Upper lobe of right lung (tissue), 1 donor: ENCODE measurements at regions not wholly inside any gene's neighbourhood (a gene's known extent, or its start where the extent isn't known, plus 50 kb on each side); places are given as distances from the start of the nearest gene placed in this dataset.

ENCODE experiments used
- ATAC-seq: fragments of 200-7000 bp; cut with Tn5 transposase; one replicate; pipeline ENCODE4 v1.9.1; 2020; ENCODE audit warnings: mild to moderate bottlenecking, moderate library complexity
- DNase-seq: peaks from one replicate; pipeline ENCODE4 v3.0.0-alpha.2; 2020
- H3K27ac ChIP-seq: fragments of 200-600 bp; one replicate; pipeline ENCODE4 v1.8.0; 2022
- H3K27me3 ChIP-seq: fragments of 200-600 bp; one replicate; pipeline ENCODE4 v1.8.0; 2022; ENCODE audit warnings: mild to moderate bottlenecking
- H3K36me3 ChIP-seq: fragments of 200-600 bp; one replicate; pipeline ENCODE4 v1.8.0; 2022
- H3K4me1 ChIP-seq: fragments of 200-600 bp; one replicate; pipeline ENCODE4 v1.8.0; 2022
- H3K4me3 ChIP-seq: fragments of 200-600 bp; one replicate; pipeline ENCODE4 v1.8.0; 2022; ENCODE audit warnings: mild to moderate bottlenecking
- H3K9me3 ChIP-seq: fragments of 200-600 bp; one replicate; pipeline ENCODE4 v1.8.0; 2022
- intact Hi-C: fragments of 100-400 bp; cut with DNase I; formaldehyde crosslinking; loops from one replicate; pipeline ENCODE4 v1.11.0; 2022
- TF ChIP-seq, protein P1 (sequence below): fragments of 200-600 bp; IDR thresholded peaks from one replicate; pipeline ENCODE4 v1.8.0; 2022; ENCODE audit warnings: antibody characterized with exemption
- donor health status: DM: no; HTN: yes; CAD: no; lungs with severe emphysema.

DNA sequence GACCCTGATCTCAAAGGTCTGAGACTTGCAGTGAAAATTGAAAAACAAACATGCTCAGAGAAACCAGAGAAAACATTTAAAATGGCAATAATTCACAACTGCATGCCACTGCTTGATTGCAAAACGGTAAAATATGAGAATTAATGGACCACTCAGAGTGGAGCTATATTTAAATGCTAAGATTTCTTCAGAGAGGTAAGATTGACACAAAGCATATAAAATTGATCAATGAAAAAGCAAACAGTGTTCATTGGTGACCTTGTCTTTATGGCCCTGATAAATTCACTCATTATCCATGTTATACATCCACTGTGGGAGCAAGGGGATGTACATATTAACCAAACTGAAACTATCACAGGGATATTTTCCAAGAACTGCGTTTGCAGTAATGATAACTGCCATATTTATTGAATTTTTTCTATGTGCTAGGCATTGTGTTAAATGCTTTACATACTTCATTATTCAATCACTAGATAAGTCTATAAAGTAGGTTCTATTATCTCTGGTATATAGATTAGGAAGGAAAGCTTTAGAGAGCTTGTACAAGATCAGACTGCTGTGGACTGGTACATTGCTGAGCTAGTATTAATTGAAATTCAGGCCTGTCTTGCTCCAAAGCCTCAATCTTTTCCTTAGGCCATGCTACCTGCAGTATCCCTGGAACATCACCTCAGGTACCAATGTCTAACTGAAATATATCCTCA lies 113.9 kb upstream of the LMO3 start:
- Histone ChIP-seq H3K27ac (no peak overlapping the region), H3K27me3 (no peaks in the 10 kb centered on the region), H3K4me1 (no peaks in the 10 kb centered on the region), H3K9me3 (no peaks in the 10 kb centered on the region), H3K4me3 (no peak overlapping the region), H3K36me3 (no peaks in the 10 kb centered on the region)
- TF ChIP-seq, protein P1, sequence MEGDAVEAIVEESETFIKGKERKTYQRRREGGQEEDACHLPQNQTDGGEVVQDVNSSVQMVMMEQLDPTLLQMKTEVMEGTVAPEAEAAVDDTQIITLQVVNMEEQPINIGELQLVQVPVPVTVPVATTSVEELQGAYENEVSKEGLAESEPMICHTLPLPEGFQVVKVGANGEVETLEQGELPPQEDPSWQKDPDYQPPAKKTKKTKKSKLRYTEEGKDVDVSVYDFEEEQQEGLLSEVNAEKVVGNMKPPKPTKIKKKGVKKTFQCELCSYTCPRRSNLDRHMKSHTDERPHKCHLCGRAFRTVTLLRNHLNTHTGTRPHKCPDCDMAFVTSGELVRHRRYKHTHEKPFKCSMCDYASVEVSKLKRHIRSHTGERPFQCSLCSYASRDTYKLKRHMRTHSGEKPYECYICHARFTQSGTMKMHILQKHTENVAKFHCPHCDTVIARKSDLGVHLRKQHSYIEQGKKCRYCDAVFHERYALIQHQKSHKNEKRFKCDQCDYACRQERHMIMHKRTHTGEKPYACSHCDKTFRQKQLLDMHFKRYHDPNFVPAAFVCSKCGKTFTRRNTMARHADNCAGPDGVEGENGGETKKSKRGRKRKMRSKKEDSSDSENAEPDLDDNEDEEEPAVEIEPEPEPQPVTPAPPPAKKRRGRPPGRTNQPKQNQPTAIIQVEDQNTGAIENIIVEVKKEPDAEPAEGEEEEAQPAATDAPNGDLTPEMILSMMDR = no peak
- intact Hi-C loops = no loop called here
- DNase-seq (no peak), ATAC-seq (no peak)

DNA sequence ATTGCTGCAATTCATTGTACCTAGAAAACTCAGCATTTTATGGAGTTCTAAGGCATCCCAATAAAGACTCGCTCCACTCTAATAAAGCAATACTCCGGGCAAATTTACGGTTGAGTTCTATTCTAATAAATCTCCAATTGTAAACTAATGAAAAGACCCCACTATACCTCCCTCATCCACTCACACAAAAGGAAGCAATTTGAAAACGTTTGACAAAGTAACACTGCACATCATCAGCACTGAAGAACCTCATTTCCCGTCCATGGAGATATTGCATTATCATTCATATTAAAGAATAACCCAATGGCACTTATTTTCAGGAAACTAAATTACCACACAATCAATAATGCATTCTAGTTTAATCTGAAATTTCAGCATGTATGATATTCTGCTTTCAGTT lies 111.0 kb upstream of the LMO3 start:
- no peaks in the 10 kb centered on the region for H3K27me3 ChIP-seq
- H3K4me3 ChIP-seq = no peak overlapping the region
- intact Hi-C loops = no loop called here
- no peak for ATAC-seq
- TF ChIP-seq, protein P1 = no peak
- no peak for DNase-seq
- H3K9me3 ChIP-seq = no peaks in the 10 kb centered on the region
- H3K36me3 ChIP-seq = no peaks in the 10 kb centered on the region
- H3K27ac ChIP-seq = no peak overlapping the region
- no peaks in the 10 kb centered on the region for H3K4me1 ChIP-seq

DNA sequence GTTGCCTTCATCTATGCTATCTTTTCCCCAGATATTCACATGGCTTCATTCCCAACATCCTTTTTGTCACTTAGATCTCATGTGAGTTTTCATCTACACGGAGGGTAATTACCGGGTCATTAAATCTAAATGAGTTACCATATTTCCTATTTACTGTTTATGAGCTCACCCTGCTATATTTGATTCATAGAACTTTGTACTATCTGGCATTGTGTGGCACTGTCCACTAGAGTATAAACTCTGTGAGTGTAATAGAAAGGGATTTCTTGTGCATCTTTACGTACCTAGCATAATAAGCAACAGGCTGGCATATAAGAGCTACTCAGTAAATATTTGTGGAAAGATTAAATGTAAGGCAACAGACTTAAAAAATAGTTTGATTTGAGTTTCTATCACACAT lies 86.1 kb upstream of the LMO3 start:
- H3K4me1 ChIP-seq = no peaks in the 10 kb centered on the region
- TF ChIP-seq, protein P1 = no peak
- DNase-seq = no peak
- H3K4me3 ChIP-seq = no peak overlapping the region
- no peak for ATAC-seq
- no peak overlapping the region for H3K27ac ChIP-seq
- intact Hi-C loops = no loop called here
- H3K27me3 ChIP-seq = no peaks in the 10 kb centered on the region
- no peaks in the 10 kb centered on the region for H3K9me3 ChIP-seq
- H3K36me3 ChIP-seq = no peaks in the 10 kb centered on the region

DNA sequence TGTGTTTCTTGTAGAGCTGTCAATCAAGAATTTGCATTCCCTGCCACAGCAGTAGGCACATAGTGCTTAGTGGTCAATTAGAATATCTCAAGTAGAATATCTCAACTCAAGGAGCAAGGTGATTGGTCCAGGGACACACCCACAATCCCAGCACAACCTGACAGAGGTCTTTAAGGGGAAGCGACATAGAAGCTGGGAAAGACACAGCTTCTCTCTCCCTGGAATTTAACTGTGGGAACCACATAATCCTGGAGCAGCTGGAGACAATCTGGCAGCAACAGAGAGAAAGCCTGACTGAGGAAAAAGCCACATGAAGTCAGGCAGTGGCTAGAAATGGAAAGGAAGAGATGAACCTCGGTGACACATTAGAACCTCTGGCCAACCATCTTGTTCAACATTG lies 85.7 kb upstream of the LMO3 start:
- no peak for DNase-seq
- intact Hi-C loops = no loop called here
- Histone ChIP-seq H3K4me3 (no peak overlapping the region), H3K4me1 (no peaks in the 10 kb centered on the region), H3K27ac (no peak overlapping the region), H3K27me3 (no peaks in the 10 kb centered on the region), H3K36me3 (no peaks in the 10 kb centered on the region), H3K9me3 (no peaks in the 10 kb centered on the region)
- ATAC-seq = no peak
- TF ChIP-seq, protein P1 = no peak

DNA sequence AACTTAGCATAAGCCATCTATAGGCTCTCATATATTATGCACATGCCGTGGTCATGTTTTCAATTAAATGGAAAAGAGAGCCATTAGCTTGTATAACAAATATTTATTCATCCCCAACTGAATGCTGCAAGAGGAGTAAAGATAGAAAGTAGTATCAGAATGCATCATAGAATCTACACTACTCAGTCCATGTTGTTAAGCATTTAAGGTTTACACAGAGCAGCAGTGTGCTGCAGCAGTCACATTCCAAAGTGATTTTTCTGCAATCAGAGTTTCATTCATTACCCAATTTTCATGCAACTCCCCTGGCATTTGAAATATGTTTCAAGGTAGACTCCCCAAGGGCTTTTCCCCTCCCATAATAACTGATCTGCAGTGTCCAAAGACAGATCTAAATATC lies 82.2 kb upstream of the LMO3 start:
- ATAC-seq (no peak), DNase-seq (no peak)
- intact Hi-C loops = no loop called here
- Histone ChIP-seq H3K9me3 (no peaks in the 10 kb centered on the region), H3K27me3 (no peaks in the 10 kb centered on the region), H3K36me3 (no peaks in the 10 kb centered on the region), H3K27ac (no peak overlapping the region), H3K4me3 (no peak overlapping the region), H3K4me1 (no peaks in the 10 kb centered on the region)
- TF ChIP-seq, protein P1 = no peak

DNA sequence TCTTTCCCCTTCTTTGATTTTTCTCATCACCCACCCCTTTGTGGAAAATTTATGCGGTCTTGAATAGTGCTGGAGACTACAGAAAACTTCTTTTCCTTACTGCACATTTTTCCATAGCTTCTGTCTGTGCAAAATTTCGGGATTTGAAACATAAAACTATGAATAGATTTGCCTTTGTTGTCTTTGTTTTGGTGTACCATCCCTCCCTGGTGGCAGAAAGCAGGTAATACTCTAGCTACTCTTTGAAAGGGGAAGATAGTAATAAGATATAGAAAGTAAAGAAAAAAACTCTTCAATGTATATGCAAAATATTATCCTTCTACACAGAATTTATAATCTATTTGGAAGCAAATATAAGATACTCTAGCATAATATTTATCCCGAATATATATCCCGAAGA lies 79.1 kb upstream of the LMO3 start:
- no peak overlapping the region for H3K27ac ChIP-seq
- H3K27me3 ChIP-seq = no peaks in the 10 kb centered on the region
- no peak overlapping the region for H3K4me3 ChIP-seq
- DNase-seq (no peak), ATAC-seq (no peak)
- TF ChIP-seq, protein P1 = peak; percentile 25
- intact Hi-C loops = no loop called here
- no peaks in the 10 kb centered on the region for H3K36me3 ChIP-seq
- no peaks in the 10 kb centered on the region for H3K9me3 ChIP-seq
- no peaks in the 10 kb centered on the region for H3K4me1 ChIP-seq
